Skeletal muscle satellite cell (primary cell): ENCODE measurements at regions not wholly inside any gene's neighbourhood (a gene's known extent, or its start where the extent isn't known, plus 50 kb on each side); places are given as distances from the start of the nearest gene placed in this dataset.

ENCODE experiments used
- H3K27me3 ChIP-seq: 2 replicates; pipeline ENCODE4 v1.7.0; 2013; ENCODE audit warnings: low read length; ENCODE audit not compliant: control insufficient read depth, insufficient read depth
- H3K36me3 ChIP-seq: 2 replicates; pipeline ENCODE4 v1.7.0; 2013; ENCODE audit warnings: mild to moderate bottlenecking, control low read depth, low read length; ENCODE audit not compliant: insufficient read depth
- H3K4me1 ChIP-seq: 2 replicates; pipeline ENCODE4 v1.7.0; 2013; ENCODE audit warnings: low read length; ENCODE audit not compliant: control insufficient read depth, insufficient read depth
- H3K4me2 ChIP-seq: 2 replicates; pipeline ENCODE4 v1.7.0; 2013; ENCODE audit warnings: mild to moderate bottlenecking, low read length
- H3K4me3 ChIP-seq: 2 replicates; pipeline ENCODE4 v1.7.0; 2013; ENCODE audit warnings: low read length
- H3K9ac ChIP-seq: 2 replicates; pipeline ENCODE4 v1.7.0; 2013; ENCODE audit warnings: mild to moderate bottlenecking, low read depth, low read length, moderate library complexity
- H3K9me3 ChIP-seq: replicated peaks from 2 replicates; pipeline ENCODE4 v1.7.0; 2013; ENCODE audit warnings: mild to moderate bottlenecking, control low read depth, low read length

GRCh38 chr5:58056546-58056945 is 403.3 kb downstream of the PLK2 start:
- Histone ChIP-seq H3K27me3 (no peaks in the 10 kb centered on the region), H3K4me3 (no peak overlapping the region), H3K4me2 (no peak overlapping the region), H3K4me1 (peaks cover 6% of the 10 kb centered on the region), H3K9ac (no peak overlapping the region), H3K9me3 (no peaks in the 10 kb centered on the region), H3K36me3 (no peaks in the 10 kb centered on the region)

- H3K9me3 ChIP-seq: no peaks in the 10 kb centered on the region
- no peaks in the 10 kb centered on the region for H3K27me3 ChIP-seq
- H3K36me3 ChIP-seq: no peaks in the 10 kb centered on the region
- no peaks in the 10 kb centered on the region for H3K4me1 ChIP-seq
- no peak overlapping the region for H3K9ac ChIP-seq
- no peak overlapping the region for H3K4me2 ChIP-seq
- H3K4me3 ChIP-seq: no peak overlapping the region
Observed at GRCh38 chr5:58054018-58054417, 405.9 kb downstream of the PLK2 start.

GRCh38 chr5:58048954-58049353 is 410.9 kb downstream of the PLK2 start:
- H3K4me3 ChIP-seq: no peak overlapping the region
- H3K36me3 ChIP-seq: no peaks in the 10 kb centered on the region
- H3K4me1 ChIP-seq: no peaks in the 10 kb centered on the region
- H3K9ac ChIP-seq: no peak overlapping the region
- no peaks in the 10 kb centered on the region for H3K27me3 ChIP-seq
- no peak overlapping the region for H3K4me2 ChIP-seq
- no peaks in the 10 kb centered on the region for H3K9me3 ChIP-seq

GRCh38 chr5:58048185-58048925 is 411.5 kb downstream of the PLK2 start:
- Histone ChIP-seq H3K4me3 (no peak overlapping the region), H3K4me1 (no peaks in the 10 kb centered on the region), H3K9me3 (no peaks in the 10 kb centered on the region), H3K36me3 (no peaks in the 10 kb centered on the region), H3K27me3 (no peaks in the 10 kb centered on the region), H3K4me2 (no peak overlapping the region), H3K9ac (no peak overlapping the region)

- Histone ChIP-seq H3K9me3 (no peaks in the 10 kb centered on the region), H3K4me1 (no peaks in the 10 kb centered on the region), H3K36me3 (no peaks in the 10 kb centered on the region), H3K9ac (no peak overlapping the region), H3K4me2 (no peak overlapping the region), H3K4me3 (no peak overlapping the region), H3K27me3 (no peaks in the 10 kb centered on the region)
Observed at GRCh38 chr5:58046371-58046770, 413.5 kb downstream of the PLK2 start.

GRCh38 chr5:58044166-58044565 is 415.7 kb downstream of the PLK2 start:
- H3K4me3 ChIP-seq: no peak overlapping the region
- H3K36me3 ChIP-seq: no peaks in the 10 kb centered on the region
- no peak overlapping the region for H3K4me2 ChIP-seq
- H3K4me1 ChIP-seq: peaks cover 14% of the 10 kb centered on the region
- no peak overlapping the region for H3K9ac ChIP-seq
- no peaks in the 10 kb centered on the region for H3K9me3 ChIP-seq
- no peaks in the 10 kb centered on the region for H3K27me3 ChIP-seq

GRCh38 chr5:58043032-58043945 is 416.6 kb downstream of the PLK2 start:
- Histone ChIP-seq H3K9me3 (no peaks in the 10 kb centered on the region), H3K9ac (no peak overlapping the region), H3K4me3 (no peak overlapping the region), H3K4me2 (no peak overlapping the region), H3K27me3 (no peaks in the 10 kb centered on the region), H3K36me3 (no peaks in the 10 kb centered on the region), H3K4me1 (peaks cover 14% of the 10 kb centered on the region)

- Histone ChIP-seq H3K9me3 (no peaks in the 10 kb centered on the region), H3K9ac (no peak overlapping the region), H3K4me2 (no peak overlapping the region), H3K27me3 (no peaks in the 10 kb centered on the region), H3K4me1 (peaks cover 14% of the 10 kb centered on the region), H3K4me3 (no peak overlapping the region), H3K36me3 (no peaks in the 10 kb centered on the region)
Observed at GRCh38 chr5:58041884-58042283, 418.0 kb downstream of the PLK2 start.

GRCh38 chr5:58040846-58041245 is 419.0 kb downstream of the PLK2 start:
- Histone ChIP-seq H3K4me2 (no peak overlapping the region), H3K4me1 (peaks cover 14% of the 10 kb centered on the region), H3K9ac (no peak overlapping the region), H3K4me3 (no peak overlapping the region), H3K27me3 (no peaks in the 10 kb centered on the region), H3K9me3 (no peaks in the 10 kb centered on the region), H3K36me3 (no peaks in the 10 kb centered on the region)

GRCh38 chr5:58040044-58040443 is 419.8 kb downstream of the PLK2 start:
- Histone ChIP-seq H3K4me2 (no peak overlapping the region), H3K4me1 (peaks cover 14% of the 10 kb centered on the region), H3K4me3 (no peak overlapping the region), H3K9ac (no peak overlapping the region), H3K27me3 (no peaks in the 10 kb centered on the region), H3K9me3 (no peaks in the 10 kb centered on the region), H3K36me3 (no peaks in the 10 kb centered on the region)

GRCh38 chr5:58037899-58038298 is 422.0 kb downstream of the PLK2 start:
- H3K36me3 ChIP-seq: no peaks in the 10 kb centered on the region
- no peak overlapping the region for H3K9ac ChIP-seq
- H3K4me1 ChIP-seq: peaks cover 14% of the 10 kb centered on the region
- H3K27me3 ChIP-seq: no peaks in the 10 kb centered on the region
- no peaks in the 10 kb centered on the region for H3K9me3 ChIP-seq
- no peak overlapping the region for H3K4me3 ChIP-seq
- H3K4me2 ChIP-seq: no peak overlapping the region
